Omental fat pad (tissue), 3 donors: ENCODE measurements at regions not wholly inside any gene's neighbourhood (a gene's known extent, or its start where the extent isn't known, plus 50 kb on each side); places are given as distances from the start of the nearest gene placed in this dataset.

Source experiments
- ATAC-seq: fragments of 150-250 bp; one replicate; pipeline ENCODE4 v1.9.1; 2016; ENCODE audit warnings: mild to moderate bottlenecking, moderate library complexity; ENCODE audit not compliant: low FRiP score
- DNase-seq: peaks from one replicate; pipeline ENCODE4 v3.0.0-alpha.2; 2019; ENCODE audit warnings: low spot score
- TF ChIP-seq, protein P1 (sequence below), 3 donors: fragments of 450-650 bp; IDR thresholded peaks; one replicate each; pipeline ENCODE4 v1.5.1; 2016 to 2017; ENCODE audit warnings: antibody characterized with exemption in 3 of 3, mild to moderate bottlenecking in 3 of 3, moderate library complexity in 2 of 3

DNA sequence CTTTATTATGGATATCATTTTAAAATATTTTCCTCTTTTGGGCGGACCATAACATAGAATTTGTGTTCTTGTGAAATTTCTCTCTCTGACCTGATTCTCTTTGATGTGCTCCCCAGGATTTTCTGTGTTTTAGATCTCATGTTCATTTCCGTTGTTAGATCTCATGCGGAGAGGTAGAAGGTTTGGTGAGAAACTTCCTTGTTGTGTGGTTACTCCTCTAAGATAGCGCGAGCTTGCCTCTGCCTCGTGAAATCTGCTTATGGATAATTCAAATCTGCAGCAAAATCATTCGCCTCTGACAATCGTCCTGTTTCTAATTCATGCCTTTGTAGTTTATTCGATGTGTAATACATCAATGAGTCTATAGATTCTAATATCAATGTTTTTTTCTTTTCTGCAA is 580.4 kb downstream of the USP25 start:
- DNase-seq, result no peak
- no peak for ATAC-seq
- TF ChIP-seq, protein P1, sequence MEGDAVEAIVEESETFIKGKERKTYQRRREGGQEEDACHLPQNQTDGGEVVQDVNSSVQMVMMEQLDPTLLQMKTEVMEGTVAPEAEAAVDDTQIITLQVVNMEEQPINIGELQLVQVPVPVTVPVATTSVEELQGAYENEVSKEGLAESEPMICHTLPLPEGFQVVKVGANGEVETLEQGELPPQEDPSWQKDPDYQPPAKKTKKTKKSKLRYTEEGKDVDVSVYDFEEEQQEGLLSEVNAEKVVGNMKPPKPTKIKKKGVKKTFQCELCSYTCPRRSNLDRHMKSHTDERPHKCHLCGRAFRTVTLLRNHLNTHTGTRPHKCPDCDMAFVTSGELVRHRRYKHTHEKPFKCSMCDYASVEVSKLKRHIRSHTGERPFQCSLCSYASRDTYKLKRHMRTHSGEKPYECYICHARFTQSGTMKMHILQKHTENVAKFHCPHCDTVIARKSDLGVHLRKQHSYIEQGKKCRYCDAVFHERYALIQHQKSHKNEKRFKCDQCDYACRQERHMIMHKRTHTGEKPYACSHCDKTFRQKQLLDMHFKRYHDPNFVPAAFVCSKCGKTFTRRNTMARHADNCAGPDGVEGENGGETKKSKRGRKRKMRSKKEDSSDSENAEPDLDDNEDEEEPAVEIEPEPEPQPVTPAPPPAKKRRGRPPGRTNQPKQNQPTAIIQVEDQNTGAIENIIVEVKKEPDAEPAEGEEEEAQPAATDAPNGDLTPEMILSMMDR (IDR thresholded peaks at IDR 0.05), result no peak

GRCh38 chr21:16311229-16311628 is 581.4 kb downstream of the USP25 start:
- ATAC-seq (no peak), DNase-seq (no peak)

DNA sequence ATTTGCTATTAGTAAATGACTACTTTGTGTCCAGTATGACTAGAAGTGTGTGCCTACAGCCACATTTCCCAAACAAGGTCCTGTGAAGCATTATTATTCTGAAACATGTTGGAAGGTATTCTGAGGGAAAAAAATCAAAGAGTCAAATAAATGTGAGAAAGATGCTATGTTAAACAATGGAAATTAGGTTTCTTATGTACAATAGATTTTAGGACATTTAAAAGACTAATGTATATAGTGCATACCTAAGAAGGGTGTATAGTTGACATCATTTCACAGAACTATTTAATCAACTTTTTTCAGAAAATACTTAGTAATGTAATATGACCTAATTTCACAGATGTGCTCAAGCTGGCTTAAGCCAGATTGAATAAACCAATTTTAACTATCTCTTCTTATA is 582.5 kb downstream of the USP25 start:
- TF ChIP-seq, protein P1 (IDR thresholded peaks at IDR 0.05), result no peak
- DNase-seq (no peak), ATAC-seq (no peak)

More at GRCh38 chr21:16311229-16311628, 581.4 kb downstream of the USP25 start:
- TF ChIP-seq, protein P1 (IDR thresholded peaks at IDR 0.05), result no peak

DNA sequence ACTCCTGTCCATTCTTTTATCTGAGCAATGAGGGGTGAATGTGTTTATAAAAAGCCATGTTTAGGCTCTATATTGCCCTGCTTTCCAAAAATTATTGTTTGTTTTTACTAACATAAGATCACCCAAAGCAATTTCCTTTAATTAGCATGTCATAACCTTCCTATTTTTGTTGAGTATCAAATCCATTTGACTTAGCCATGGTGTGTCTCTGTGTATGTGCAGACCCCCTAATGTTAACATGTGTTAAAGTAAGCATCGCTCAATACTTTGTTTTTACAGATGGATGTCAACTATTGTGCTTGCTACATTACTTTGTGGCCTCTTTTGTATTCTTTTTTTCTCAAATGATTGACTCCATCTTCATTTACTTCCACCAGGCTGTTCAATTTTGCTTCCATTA is 585.4 kb downstream of the USP25 start:
- TF ChIP-seq, protein P1 (IDR thresholded peaks at IDR 0.05), result no peak
- DNase-seq, result no peak
- ATAC-seq, result no peak

DNA sequence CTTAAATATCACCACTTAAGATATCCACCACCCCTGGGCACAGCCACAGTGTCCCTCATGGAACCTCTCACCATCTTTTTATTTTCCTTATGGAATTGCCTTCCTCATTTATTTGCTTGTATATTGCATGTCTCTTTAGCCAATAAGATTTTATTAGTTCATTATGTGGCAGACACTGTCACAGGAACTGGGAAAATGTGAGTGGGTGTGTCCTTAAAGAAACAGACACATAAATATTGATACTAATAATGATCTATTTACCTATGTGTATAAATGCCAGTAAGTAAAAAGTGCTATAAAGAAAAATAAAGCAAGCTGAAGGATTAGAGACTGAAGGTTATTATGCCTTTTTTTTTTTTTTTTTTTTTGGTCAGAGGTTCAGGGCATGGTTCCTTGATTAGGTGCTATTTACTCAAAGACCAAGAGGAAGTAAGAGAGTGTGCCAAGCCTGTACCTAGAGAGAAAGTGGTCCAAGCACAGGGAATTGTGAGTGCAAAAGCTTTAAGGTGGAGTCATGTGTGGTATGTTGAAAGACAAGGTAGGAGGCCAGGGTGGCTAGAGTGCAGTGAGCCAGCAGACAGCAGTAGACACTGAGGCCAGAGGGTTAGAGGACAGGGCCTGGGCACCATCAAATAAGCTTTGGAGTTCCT is 589.0 kb downstream of the USP25 start:
- TF ChIP-seq, protein P1 (IDR thresholded peaks at IDR 0.05), result no peak
- no peak for ATAC-seq
- DNase-seq, result no peak

GRCh38 chr21:16320110-16320509 is 590.3 kb downstream of the USP25 start:
- ATAC-seq (no peak), DNase-seq (no peak)
- TF ChIP-seq, protein P1 (IDR thresholded peaks at IDR 0.05), result no peak

GRCh38 chr21:16322454-16322853 is 592.7 kb downstream of the USP25 start:
- DNase-seq (no peak), ATAC-seq (no peak)
- TF ChIP-seq, protein P1 (IDR thresholded peaks at IDR 0.05), result no peak
